K562 (cell line): ENCODE measurements at regions not wholly inside any gene's neighbourhood (a gene's known extent, or its start where the extent isn't known, plus 50 kb on each side); places are given as distances from the start of the nearest gene placed in this dataset.

Experiments used
- ATAC-seq: fragments of 200-7000 bp; cut with Tn5 transposase; 3 replicates; pipeline ENCODE4 v1.9.1; 2020; ENCODE audit warnings: moderate library complexity
- BruUV-seq: library from RNA; stranded (reverse); fragments of 400-500 nt; replicated peaks from 2 replicates; lab custom pipeline; 2021; lab: Mats Ljungman, UMichigan
- CTCF ChIA-PET: fragments of 300-600 bp; formaldehyde crosslinking; extraction: SDS; loops from one replicate; lab custom pipeline; 2021; ENCODE audit warnings: low intra/inter-chr PET ratio; lab: Yijun Ruan, JAX
- POLR2A ChIA-PET: fragments of 300-600, 350-650 bp; sonication (Branson Sonifier 250); formaldehyde crosslinking; extraction: SDS; loops from one replicate; lab custom pipeline; 2021; ENCODE audit warnings: antibody characterized with exemption, inconsistent platforms; lab: Yijun Ruan, JAX
- DNase-seq, 4 experiments: peaks; one replicate each; pipeline versions ENCODE4 v3.0.0 to v3.0.0-alpha.2; 2011 to 2018; ENCODE audit warnings: low spot score in 3 of 4, mixed read lengths in 3 of 4; ENCODE audit errors: extremely low read depth in 1 of 4
- FAIRE-seq: peaks from 2 replicates; lab custom pipeline; 2011; peaks lifted over from hg19 to GRCh38; lab: Jason Lieb, UNC
- H2AFZ ChIP-seq: 2 replicates; pipeline ENCODE4 v1.6.0; 2011; ENCODE audit warnings: low read depth, low read length, control low read depth, inconsistent platforms
- H3K27ac ChIP-seq: fragments of 200-600 bp; 3 replicates; pipeline ENCODE4 v1.8.0; 2011; ENCODE audit warnings: low read depth, mild to moderate bottlenecking, control low read depth, inconsistent platforms, low read length, moderate library complexity, mixed read lengths; ENCODE audit errors: extremely low read depth
- H3K27me3 ChIP-seq, 2 experiments: fragments of 300-600 bp in 1 of 2; 2 replicates in 1 of 2; 3 replicates in 1 of 2; pipeline versions ENCODE4 v1.6.0 to v1.8.0; 2011; ENCODE audit warnings: inconsistent platforms in 2 of 2, low read length in 2 of 2, mild to moderate bottlenecking in 1 of 2, mixed read lengths in 1 of 2, moderate library complexity in 1 of 2; ENCODE audit not compliant: control insufficient read depth in 2 of 2, insufficient read depth in 2 of 2
- H3K36me3 ChIP-seq: fragments of 300-600 bp; 3 replicates; pipeline ENCODE4 v1.8.0; 2011; ENCODE audit warnings: mild to moderate bottlenecking, low read length, inconsistent platforms; ENCODE audit not compliant: control insufficient read depth, insufficient read depth
- H3K4me1 ChIP-seq, 2 experiments: fragments of 200-600 bp in 1 of 2; replicated peaks in 1 of 2; 2 replicates in 1 of 2; 3 replicates in 1 of 2; pipeline versions ENCODE4 v1.5.1 to v1.8.0; 2011; ENCODE audit warnings: inconsistent platforms in 2 of 2, low read length in 2 of 2, mild to moderate bottlenecking in 1 of 2, mixed read lengths in 1 of 2, moderate library complexity in 1 of 2; ENCODE audit not compliant: control insufficient read depth in 2 of 2, insufficient read depth in 2 of 2
- H3K4me2 ChIP-seq: 2 replicates; pipeline ENCODE4 v1.6.1; 2011; ENCODE audit warnings: low read length, control low read depth, inconsistent platforms, mixed read lengths; ENCODE audit not compliant: insufficient read depth
- H3K4me3 ChIP-seq: fragments of 200-600 bp; sonication (generic), shearing (Covaris generic); 2 replicates; pipeline ENCODE4 v1.5.1; 2016; ENCODE audit warnings: control low read depth, inconsistent platforms
- H3K79me2 ChIP-seq: fragments of 200-600 bp; 3 replicates; pipeline ENCODE4 v1.8.0; 2011; ENCODE audit warnings: low read length, inconsistent platforms; ENCODE audit not compliant: control insufficient read depth, insufficient read depth
- H3K9ac ChIP-seq, 2 experiments: 2 replicates each; pipeline versions ENCODE4 v1.6.0 to v1.6.1; 2011; ENCODE audit warnings: low read depth in 2 of 2, low read length in 2 of 2, control low read depth in 1 of 2, inconsistent platforms in 1 of 2, mild to moderate bottlenecking in 1 of 2, mixed read lengths in 1 of 2; ENCODE audit not compliant: insufficient read depth in 1 of 2
- H3K9me1 ChIP-seq: one replicate; pipeline ENCODE4 v1.6.0; 2011; ENCODE audit warnings: inconsistent platforms, mild to moderate bottlenecking, low read length, moderate library complexity; ENCODE audit not compliant: control insufficient read depth, insufficient read depth
- H3K9me3 ChIP-seq: replicated peaks from 2 replicates; pipeline ENCODE4 v1.5.1; 2011; ENCODE audit warnings: low read depth, low read length, inconsistent platforms; ENCODE audit not compliant: control insufficient read depth, insufficient read depth
- H4K20me1 ChIP-seq: replicated peaks from 2 replicates; pipeline ENCODE4 v1.6.1; 2011; ENCODE audit warnings: low read length, inconsistent platforms, mixed read lengths; ENCODE audit not compliant: control insufficient read depth, insufficient read depth
- CHD4 ChIP-seq: fragments of 200-600 bp; sonication (generic); IDR thresholded peaks from 3 replicates; pipeline ENCODE4 v1.6.1; 2012; ENCODE audit warnings: low read depth, mild to moderate bottlenecking, mixed read lengths, low read length, inconsistent platforms; ENCODE audit not compliant: insufficient read depth, insufficient replicate concordance, poor library complexity, severe bottlenecking
- CREBBP ChIP-seq: IDR thresholded peaks from one replicate; pipeline ENCODE4 v1.6.1; 2012; ENCODE audit warnings: low read depth, mild to moderate bottlenecking, control low read depth, inconsistent platforms, low read length
- GATA2 ChIP-seq: sonication (generic); formaldehyde crosslinking; IDR thresholded peaks from 2 replicates; pipeline ENCODE4 v1.4.0; 2020; ENCODE audit warnings: mild to moderate bottlenecking, missing genetic modification reagents
- GTF2E2 ChIP-seq: fragments of 200-800 bp; sonication (Bioruptor generic); IDR thresholded peaks from 2 replicates; pipeline ENCODE4 v1.6.1; 2016; ENCODE audit warnings: missing genetic modification characterization, missing compliant biosample characterization
- IFI16 ChIP-seq: fragments of 250-450 bp; sonication (Bioruptor Pico); IDR thresholded peaks from 2 replicates; pipeline ENCODE4 v2.1.2; 2022; ENCODE audit warnings: mild to moderate bottlenecking, inconsistent platforms
- PREB ChIP-seq: sonication (generic); formaldehyde crosslinking; IDR thresholded peaks from 2 replicates; pipeline ENCODE4 v1.8.1; 2023; ENCODE audit warnings: mild to moderate bottlenecking, missing genetic modification reagents
- STAT5B ChIP-seq: fragments of 250-450 bp; sonication (Bioruptor Pico); IDR thresholded peaks from 2 replicates; pipeline ENCODE4 v1.8.0; 2021; ENCODE audit warnings: mild to moderate bottlenecking, inconsistent platforms
- ZNF778 ChIP-seq: fragments of 450-650 bp; formaldehyde crosslinking; IDR thresholded peaks from 2 replicates; pipeline ENCODE4 v1.4.0; 2020; ENCODE audit warnings: mild to moderate bottlenecking, moderate library complexity
- WGBS: fragments of 100-300 bp; shearing (Covaris generic); methylation state at CpG from one replicate; pipeline ENCODE4 v1.1.6; 2016; ENCODE audit warnings: low coverage, mixed read lengths; ENCODE audit not compliant: insufficient coverage; ENCODE audit errors: missing lambda C conversion rate; 5-methylcytosine and 5-hydroxymethylcytosine counted together
- in situ Hi-C: fragments of 300-500 bp; cut with MboI; formaldehyde crosslinking; loops from 4 replicates; pipeline ENCODE4 v1.15.0; 2018; ENCODE audit warnings: inconsistent platforms, mixed read lengths
- intact Hi-C: fragments of 100-400 bp; cut with micrococcal nuclease; formaldehyde crosslinking; loops from 2 replicates; pipeline ENCODE4 v1.14.2; 2022
- TF ChIP-seq, protein P1 (sequence below): fragments of 250-450 bp; sonication (Bioruptor Pico); IDR thresholded peaks from 2 replicates; pipeline ENCODE4 v1.6.1; 2021; ENCODE audit warnings: mild to moderate bottlenecking
- TF ChIP-seq, protein P2 (sequence below): fragments of 250-450 bp; sonication (Bioruptor Pico); IDR thresholded peaks from 2 replicates; pipeline ENCODE4 v1.4.0; 2020

- TF ChIP-seq CHD4 (no peak), GTF2E2 (tag) (no peak), GATA2 (CRISPR knock-in tag) (no peak)
- TF ChIP-seq, protein P1, sequence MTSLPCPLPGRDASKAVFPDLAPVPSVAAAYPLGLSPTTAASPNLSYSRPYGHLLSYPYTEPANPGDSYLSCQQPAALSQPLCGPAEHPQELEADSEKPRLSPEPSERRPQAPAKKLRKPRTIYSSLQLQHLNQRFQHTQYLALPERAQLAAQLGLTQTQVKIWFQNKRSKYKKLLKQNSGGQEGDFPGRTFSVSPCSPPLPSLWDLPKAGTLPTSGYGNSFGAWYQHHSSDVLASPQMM (CRISPR knock-in tag) = no peak
These were observed 996.8 kb downstream of the PCDH19 start (continued) for GRCh38 chrX:99413317-99413716.

GRCh38 chrX:99398545-99398944 lies 1011.5 kb downstream of the PCDH19 start:
- POLR2A ChIA-PET = no interaction called here
- Histone ChIP-seq H3K4me2 (no peak overlapping the region), H3K36me3 (no peaks in the 10 kb centered on the region), H2AFZ (no peak overlapping the region), H3K9me1 (no peaks in the 10 kb centered on the region), H3K27me3 (no peaks in the 10 kb centered on the region), H3K4me1 (no peaks in the 10 kb centered on the region), H3K27ac (no peak overlapping the region), H3K79me2 (no peaks in the 10 kb centered on the region), H4K20me1 (no peaks in the 10 kb centered on the region), H3K4me3 (no peak overlapping the region), H3K9me3 (no peaks in the 10 kb centered on the region), H3K9ac (no peak overlapping the region)
- TF ChIP-seq, protein P1 (CRISPR knock-in tag) = no peak
- no peak for TF ChIP-seq IFI16 (CRISPR knock-in tag)
- TF ChIP-seq ZNF778 (CRISPR knock-in tag) = no peak
- TF ChIP-seq STAT5B (CRISPR knock-in tag) = no peak
- TF ChIP-seq CREBBP = no peak
- TF ChIP-seq, protein P2, sequence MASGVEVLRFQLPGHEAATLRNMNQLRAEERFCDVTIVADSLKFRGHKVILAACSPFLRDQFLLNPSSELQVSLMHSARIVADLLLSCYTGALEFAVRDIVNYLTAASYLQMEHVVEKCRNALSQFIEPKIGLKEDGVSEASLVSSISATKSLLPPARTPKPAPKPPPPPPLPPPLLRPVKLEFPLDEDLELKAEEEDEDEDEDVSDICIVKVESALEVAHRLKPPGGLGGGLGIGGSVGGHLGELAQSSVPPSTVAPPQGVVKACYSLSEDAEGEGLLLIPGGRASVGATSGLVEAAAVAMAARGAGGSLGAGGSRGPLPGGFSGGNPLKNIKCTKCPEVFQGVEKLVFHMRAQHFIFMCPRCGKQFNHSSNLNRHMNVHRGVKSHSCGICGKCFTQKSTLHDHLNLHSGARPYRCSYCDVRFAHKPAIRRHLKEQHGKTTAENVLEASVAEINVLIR (CRISPR knock-in tag) = no peak
- no peak for TF ChIP-seq PREB (CRISPR knock-in tag)
- ATAC-seq (no peak), DNase-seq (no peak), FAIRE-seq (no peak)
- BruUV-seq = no TSS peak
- CTCF ChIA-PET = no interaction called here
- 0% methylated on average over 2 of the region's 3 CpGs for WGBS
- intact Hi-C loops (no loop called here), in situ Hi-C loops (no loop called here)
